SK-N-SH (cell line): ENCODE measurements at regions not wholly inside any gene's neighbourhood (a gene's known extent, or its start where the extent isn't known, plus 50 kb on each side); places are given as distances from the start of the nearest gene placed in this dataset.

Experiments used
- CHD2 ChIP-seq: fragments of 150-350 bp; IDR thresholded peaks from 2 replicates; pipeline ENCODE4 v1.6.1; 2018; ENCODE audit warnings: low read length; ENCODE audit not compliant: partially characterized antibody
- CTCF ChIP-seq: fragments of 200-600 bp; sonication (generic); IDR thresholded peaks from 2 replicates; pipeline ENCODE4 v1.6.1; 2017; ENCODE audit warnings: antibody characterized with exemption, mild to moderate bottlenecking, moderate library complexity
- EZH2phosphoT487 ChIP-seq: fragments of 200-600 bp; sonication (generic); IDR thresholded peaks from 2 replicates; pipeline ENCODE4 v1.6.1; 2017; ENCODE audit warnings: low read depth, mixed run types, mild to moderate bottlenecking, antibody characterized with exemption, moderate library complexity, borderline replicate concordance
- MAX ChIP-seq: IDR thresholded peaks from 2 replicates; pipeline ENCODE4 v1.4.0; 2012; ENCODE audit warnings: low read depth
- POLR2AphosphoS5 ChIP-seq: IDR thresholded peaks from 2 replicates; pipeline ENCODE4 v1.6.1; 2012; ENCODE audit warnings: low read depth, low read length
- RAD21 ChIP-seq: IDR thresholded peaks from 2 replicates; pipeline ENCODE4 v1.6.1; 2012; ENCODE audit warnings: mild to moderate bottlenecking, low read length
- REST ChIP-seq: IDR thresholded peaks from 2 replicates; pipeline ENCODE4 v1.6.1; 2012; ENCODE audit warnings: mild to moderate bottlenecking, low read depth, low read length, moderate library complexity
- RFX5 ChIP-seq: IDR thresholded peaks from 2 replicates; pipeline ENCODE4 v1.6.1; 2012; ENCODE audit warnings: mild to moderate bottlenecking, improper control_type of control experiment, low read length
- RXRA ChIP-seq: IDR thresholded peaks from 2 replicates; pipeline ENCODE4 v1.4.0; 2012; ENCODE audit warnings: low read depth, mild to moderate bottlenecking, borderline replicate concordance
- SIN3A ChIP-seq: IDR thresholded peaks from 2 replicates; pipeline ENCODE4 v1.6.1; 2012; ENCODE audit warnings: low read depth, mild to moderate bottlenecking, low read length, moderate library complexity, borderline replicate concordance
- TAF1 ChIP-seq: IDR thresholded peaks from 2 replicates; pipeline ENCODE4 v1.6.1; 2012; ENCODE audit warnings: low read depth, mild to moderate bottlenecking, low read length, moderate library complexity, borderline replicate concordance
- USF2 ChIP-seq: fragments of 150-350 bp; IDR thresholded peaks from 2 replicates; pipeline ENCODE4 v1.6.1; 2017; ENCODE audit warnings: antibody characterized with exemption, low read length, low read depth, borderline replicate concordance
- YY1 ChIP-seq: IDR thresholded peaks from 2 replicates; pipeline ENCODE4 v1.4.0; 2012; ENCODE audit warnings: low read depth, mild to moderate bottlenecking
- ZBTB33 ChIP-seq: IDR thresholded peaks from 2 replicates; pipeline ENCODE4 v1.4.0; 2012; ENCODE audit warnings: low read depth, borderline replicate concordance

- no peak for TF ChIP-seq CHD2
- no peak for TF ChIP-seq EZH2phosphoT487
- TF ChIP-seq RXRA = no peak
- no peak for TF ChIP-seq RAD21
- no peak for TF ChIP-seq CTCF
- TF ChIP-seq RFX5 = no peak
- no peak for TF ChIP-seq POLR2AphosphoS5
- no peak for TF ChIP-seq USF2
- no peak for TF ChIP-seq ZBTB33
- no peak for TF ChIP-seq REST
- TF ChIP-seq TAF1 = no peak
- no peak for TF ChIP-seq YY1
- TF ChIP-seq SIN3A = no peak
- TF ChIP-seq MAX = no peak
These were observed 80.6 kb upstream of the CARD18 start for GRCh38 chr11:105220121-105220520.
